Esophagus muscularis mucosa (tissue), 4 donors: ENCODE measurements at regions not wholly inside any gene's neighbourhood (a gene's known extent, or its start where the extent isn't known, plus 50 kb on each side); places are given as distances from the start of the nearest gene placed in this dataset.

ENCODE experiments used
- DNase-seq: peaks from one replicate; pipeline ENCODE4 v3.0.0-alpha.2; 2017; ENCODE audit errors: extremely low spot score
- H3K27ac ChIP-seq, 4 donors: fragments of 200-600 bp; sonication (generic); replicated peaks in 1 of 4; 1 replicate in 3 of 4; 2 replicates in 1 of 4; pipeline ENCODE4 v1.5.1; 2016 to 2019; ENCODE audit warnings: mild to moderate bottlenecking in 1 of 4
- H3K27me3 ChIP-seq, 4 donors: fragments of 200-600 bp; sonication (generic); one replicate each; pipeline versions ENCODE4 v1.5.1 to v1.6.0; 2016 to 2019
- H3K36me3 ChIP-seq, 4 donors: fragments of 200-600 bp; sonication (generic); one replicate each; pipeline ENCODE4 v1.5.1; 2016 to 2019
- H3K4me1 ChIP-seq, 4 donors: fragments of 200-600 bp; sonication (generic); one replicate each; pipeline ENCODE4 v1.5.1; 2016 to 2019
- H3K4me3 ChIP-seq, 4 donors: fragments of 200-600 bp; sonication (generic); 1 replicate in 2 of 4; 2 replicates in 2 of 4; pipeline ENCODE4 v1.5.1; 2016 to 2019; ENCODE audit warnings: mild to moderate bottlenecking in 4 of 4, moderate library complexity in 1 of 4
- H3K9me3 ChIP-seq, 4 donors: fragments of 200-600 bp; sonication (generic); 1 replicate in 3 of 4; 2 replicates in 1 of 4; pipeline ENCODE4 v1.5.1; 2016 to 2019
- CTCF ChIP-seq, 3 experiments: fragments of 200-600 bp in 2 of 3; fragments of 450-650 bp in 1 of 3; sonication (generic) in 2 of 3; IDR thresholded peaks; one replicate each; pipeline ENCODE4 v1.5.1; 2017 to 2019; ENCODE audit warnings: antibody characterized with exemption in 3 of 3, mild to moderate bottlenecking in 2 of 3, moderate library complexity in 1 of 3
- EP300 ChIP-seq: sonication (generic); formaldehyde crosslinking; IDR thresholded peaks from one replicate; pipeline ENCODE4 v1.6.1; 2017; ENCODE audit warnings: antibody characterized with exemption
- POLR2A ChIP-seq: fragments of 450-650 bp; IDR thresholded peaks from one replicate; pipeline ENCODE4 v1.6.1; 2017; ENCODE audit warnings: antibody characterized with exemption, moderate library complexity, mild to moderate bottlenecking, low read depth
- POLR2AphosphoS5 ChIP-seq, 2 donors: sonication (generic); formaldehyde crosslinking; IDR thresholded peaks; one replicate each; pipeline ENCODE4 v1.6.1; 2017; ENCODE audit warnings: antibody characterized with exemption in 2 of 2
- WGBS: methylation state at CpG from one replicate; pipeline ENCODE4 v1.1.5; 2018; 5-methylcytosine and 5-hydroxymethylcytosine counted together
- intact Hi-C: fragments of 100-400 bp; cut with DNase I; formaldehyde crosslinking; loops from one replicate; pipeline ENCODE4 v1.15.1; 2023

- H3K4me1 ChIP-seq = peaks cover 0 to 4% (median 0%) of the 10 kb centered on the region in 4 donors
- TF ChIP-seq POLR2A (no peak), CTCF (IDR thresholded peaks at IDR 0.05) (no peak), POLR2AphosphoS5 (IDR thresholded peaks at IDR 0.05) (no peak), EP300 (no peak)
- no peak overlapping the region for H3K27ac ChIP-seq
- no peak for DNase-seq
- H3K9me3 ChIP-seq = no peaks in the 10 kb centered on the region
- no peaks in the 10 kb centered on the region for H3K27me3 ChIP-seq
- intact Hi-C loops = no loop called here
- H3K36me3 ChIP-seq = no peaks in the 10 kb centered on the region
- no peak overlapping the region for H3K4me3 ChIP-seq
- 93% methylated on average over 3 of the region's 3 CpGs for WGBS
These were observed 88.1 kb upstream of the GADL1 start for GRCh38 chr3:30982416-30983075.

GRCh38 chr3:30984855-30985749, 90.6 kb upstream of the GADL1 start:
- intact Hi-C loops = no loop called here
- H3K4me3 ChIP-seq = no peak overlapping the region
- WGBS = 42% methylated on average over 4 of the region's 4 CpGs

GRCh38 chr3:30986551-30986950, 92.1 kb upstream of the GADL1 start:
- no peak for DNase-seq
- intact Hi-C loops = no loop called here
- H3K4me1 ChIP-seq = peaks cover 0 to 4% (median 0%) of the 10 kb centered on the region in 4 donors
- TF ChIP-seq POLR2AphosphoS5 (IDR thresholded peaks at IDR 0.05) (no peak), POLR2A (no peak), EP300 (no peak)
- no peaks in the 10 kb centered on the region for H3K36me3 ChIP-seq
- no peaks in the 10 kb centered on the region for H3K9me3 ChIP-seq
- no peak overlapping the region for H3K27ac ChIP-seq
- H3K27me3 ChIP-seq = no peaks in the 10 kb centered on the region
- 87% methylated on average over 3 of the region's 3 CpGs for WGBS
- H3K4me3 ChIP-seq = no peak overlapping the region

More at GRCh38 chr3:30984855-30985749, 90.6 kb upstream of the GADL1 start:
- no peaks in the 10 kb centered on the region for H3K9me3 ChIP-seq
- H3K27ac ChIP-seq = no peak overlapping the region
- DNase-seq = no peak
- H3K4me1 ChIP-seq = peaks cover 0 to 4% (median 0%) of the 10 kb centered on the region in 4 donors
- TF ChIP-seq POLR2AphosphoS5 (IDR thresholded peaks at IDR 0.05) = no peak
- TF ChIP-seq EP300 = no peak
- TF ChIP-seq CTCF (IDR thresholded peaks at IDR 0.05) = no peak
- TF ChIP-seq POLR2A = no peak
- no peaks in the 10 kb centered on the region for H3K27me3 ChIP-seq
- no peaks in the 10 kb centered on the region for H3K36me3 ChIP-seq

GRCh38 chr3:30988769-30989168, 94.3 kb upstream of the GADL1 start:
- Histone ChIP-seq H3K4me3 (no peak overlapping the region), H3K27ac (no peak overlapping the region), H3K27me3 (no peaks in the 10 kb centered on the region), H3K4me1 (peaks cover 0 to 4% (median 0%) of the 10 kb centered on the region in 4 donors), H3K36me3 (no peaks in the 10 kb centered on the region), H3K9me3 (peaks cover 0 to 3% (median 0%) of the 10 kb centered on the region in 4 donors)
- DNase-seq = no peak
- 77% methylated on average over 3 of the region's 3 CpGs for WGBS
- intact Hi-C loops = no loop called here
- TF ChIP-seq CTCF (IDR thresholded peaks at IDR 0.05) (no peak), POLR2AphosphoS5 (IDR thresholded peaks at IDR 0.05) (no peak), EP300 (no peak), POLR2A (no peak)
